GM23338 (cell line): ENCODE measurements at regions not wholly inside any gene's neighbourhood (a gene's known extent, or its start where the extent isn't known, plus 50 kb on each side); places are given as distances from the start of the nearest gene placed in this dataset.

Experiments used
- ATAC-seq: fragments of 200-7000 bp; cut with Tn5 transposase; 3 replicates; pipeline ENCODE4 v1.9.1; 2020
- DNase-seq: peaks from one replicate; pipeline ENCODE4 v3.0.0-alpha.2; 2015; ENCODE audit warnings: low spot score
- H2AFZ ChIP-seq: fragments of 200-600 bp; sonication (generic); 2 replicates; pipeline ENCODE4 v1.8.0; 2016; ENCODE audit warnings: antibody characterized with exemption, mild to moderate bottlenecking, moderate library complexity
- H3F3A ChIP-seq: fragments of 200-600 bp; sonication (generic); replicated peaks from 2 replicates; pipeline ENCODE4 v1.8.0; 2017; ENCODE audit warnings: antibody characterized with exemption, mixed run types, low read depth
- H3K27ac ChIP-seq: fragments of 200-600 bp; sonication (generic); 2 replicates; pipeline ENCODE4 v1.6.1; 2016; ENCODE audit warnings: low read depth
- H3K27me3 ChIP-seq: fragments of 200-600 bp; sonication (generic); 2 replicates; pipeline ENCODE4 v1.8.0; 2016; ENCODE audit warnings: mild to moderate bottlenecking, mixed run types, moderate library complexity; ENCODE audit not compliant: insufficient read depth
- H3K36me3 ChIP-seq: fragments of 200-600 bp; sonication (generic); 2 replicates; pipeline ENCODE4 v1.8.0; 2016; ENCODE audit warnings: mild to moderate bottlenecking; ENCODE audit not compliant: insufficient read depth
- H3K4me1 ChIP-seq: fragments of 200-600 bp; sonication (generic); 2 replicates; pipeline ENCODE4 v1.8.0; 2016; ENCODE audit warnings: mild to moderate bottlenecking, moderate library complexity; ENCODE audit not compliant: insufficient read depth
- H3K4me2 ChIP-seq: fragments of 200-600 bp; sonication (generic); 2 replicates; pipeline ENCODE4 v1.7.1; 2017; ENCODE audit warnings: mixed run types
- H3K4me3 ChIP-seq: fragments of 200-600 bp; sonication (generic); 2 replicates; pipeline ENCODE4 v1.6.1; 2016; ENCODE audit warnings: mixed run types
- H3K79me2 ChIP-seq: fragments of 200-600 bp; sonication (generic); replicated peaks from 2 replicates; pipeline ENCODE4 v1.8.0; 2017; ENCODE audit warnings: mild to moderate bottlenecking; ENCODE audit not compliant: insufficient read depth
- H3K9me2 ChIP-seq: fragments of 200-600 bp; sonication (generic); 2 replicates; pipeline ENCODE4 v1.8.0; 2017; ENCODE audit not compliant: insufficient read depth
- H4K20me1 ChIP-seq: fragments of 200-600 bp; sonication (generic); replicated peaks from 2 replicates; pipeline ENCODE4 v1.8.0; 2017; ENCODE audit warnings: mild to moderate bottlenecking; ENCODE audit not compliant: insufficient read depth
- H3K27ac Mint-ChIP-seq: 2 replicates; pipeline ENCODE4 v1.8.0; 2020; ENCODE audit warnings: inconsistent platforms, mild to moderate bottlenecking, moderate library complexity, mixed read lengths
- H3K27me3 Mint-ChIP-seq: 3 replicates; pipeline ENCODE4 v1.8.0; 2022; ENCODE audit warnings: low read depth, mild to moderate bottlenecking, moderate library complexity, mixed read lengths, inconsistent platforms; ENCODE audit not compliant: insufficient read depth, poor library complexity
- H3K36me3 Mint-ChIP-seq: 3 replicates; pipeline ENCODE4 v1.8.0; 2021; ENCODE audit warnings: low read depth, mild to moderate bottlenecking, inconsistent platforms, moderate library complexity, mixed read lengths
- H3K4me1 Mint-ChIP-seq: 3 replicates; pipeline ENCODE4 v1.8.0; 2020; ENCODE audit warnings: mild to moderate bottlenecking, inconsistent platforms, mixed read lengths
- H3K4me3 Mint-ChIP-seq: 3 replicates; pipeline ENCODE4 v1.8.0; 2021; ENCODE audit warnings: moderate library complexity, mild to moderate bottlenecking, inconsistent platforms, mixed read lengths
- H3K9me3 Mint-ChIP-seq: 3 replicates; pipeline ENCODE4 v1.8.0; 2020; ENCODE audit warnings: moderate library complexity, mild to moderate bottlenecking, inconsistent platforms, mixed read lengths
- CREB1 ChIP-seq: fragments of 250-450 bp; sonication (Bioruptor Pico); IDR thresholded peaks from 2 replicates; pipeline ENCODE4 v1.5.0; 2020; ENCODE audit warnings: low read depth, mild to moderate bottlenecking, moderate library complexity
- CTCF ChIP-seq, 2 experiments: fragments of 200-600 bp in 1 of 2; sonication (generic) in 1 of 2; conservative IDR thresholded peaks; 2 replicates each; pipeline versions ENCODE4 v1.5.1 to v1.6.1; 2016 to 2017; ENCODE audit warnings: antibody characterized with exemption in 2 of 2, low read depth in 2 of 2, mild to moderate bottlenecking in 2 of 2, moderate library complexity in 1 of 2
- ETS1 ChIP-seq: IDR thresholded peaks from 2 replicates; pipeline ENCODE4 v1.6.1; 2016; ENCODE audit warnings: antibody characterized with exemption
- EZH2 ChIP-seq: fragments of 200-600 bp; sonication (generic); IDR thresholded peaks from one replicate; pipeline ENCODE4 v1.8.0; 2017; ENCODE audit warnings: antibody characterized with exemption, mild to moderate bottlenecking, low read depth; ENCODE audit not compliant: unreplicated experiment
- EZH2phosphoT487 ChIP-seq: fragments of 200-600 bp; sonication (generic); IDR thresholded peaks from one replicate; pipeline ENCODE4 v1.8.1; 2018; ENCODE audit warnings: antibody characterized with exemption; ENCODE audit not compliant: unreplicated experiment
- JUNB ChIP-seq: IDR thresholded peaks from one replicate; pipeline ENCODE4 v1.6.1; 2016; ENCODE audit warnings: antibody characterized with exemption; ENCODE audit not compliant: unreplicated experiment
- NANOG ChIP-seq: IDR thresholded peaks from 2 replicates; pipeline ENCODE4 v1.6.1; 2016; ENCODE audit warnings: antibody characterized with exemption, borderline replicate concordance
- POLR2AphosphoS5 ChIP-seq: IDR thresholded peaks from 2 replicates; pipeline ENCODE4 v1.6.1; 2016; ENCODE audit warnings: antibody characterized with exemption, low read depth
- REST ChIP-seq: IDR thresholded peaks from one replicate; pipeline ENCODE4 v1.6.1; 2018; ENCODE audit warnings: antibody characterized with exemption; ENCODE audit not compliant: unreplicated experiment
- STAT1 ChIP-seq: IDR thresholded peaks from one replicate; pipeline ENCODE4 v1.6.1; 2016; ENCODE audit warnings: antibody characterized with exemption; ENCODE audit not compliant: unreplicated experiment
- ZNF114 ChIP-seq: fragments of 250-450 bp; sonication (Bioruptor Pico); IDR thresholded peaks from 2 replicates; pipeline ENCODE4 v1.5.0; 2020; ENCODE audit warnings: mild to moderate bottlenecking, moderate library complexity
- ZNF331 ChIP-seq: fragments of 250-450 bp; sonication (Bioruptor Pico); IDR thresholded peaks from 2 replicates; pipeline ENCODE4 v1.5.0; 2020; ENCODE audit warnings: low read depth, mild to moderate bottlenecking, moderate library complexity
- ZNF462 ChIP-seq: fragments of 250-450 bp; sonication (Bioruptor Pico); IDR thresholded peaks from 2 replicates; pipeline ENCODE4 v1.5.0; 2020; ENCODE audit warnings: mild to moderate bottlenecking, moderate library complexity

GRCh38 chr20:60266177-60266823 lies 308.1 kb downstream of the CDH26 start:
- Mint-ChIP-seq H3K27me3 (peaks cover 1% of the 10 kb centered on the region), H3K27ac (no peak overlapping the region; the same call in 1 of the 2 replicates), H3K9me3 (no peaks in the 10 kb centered on the region), H3K36me3 (no peaks in the 10 kb centered on the region), H3K4me3 (no peak overlapping the region), H3K4me1 (peaks cover 3% of the 10 kb centered on the region; the same call in 2 of the 3 replicates)
- Histone ChIP-seq H3K79me2 (no peaks in the 10 kb centered on the region), H3K4me3 (no peak overlapping the region), H3K4me1 (no peaks in the 10 kb centered on the region), H3K27ac (no peak overlapping the region), H3F3A (no peaks in the 10 kb centered on the region), H4K20me1 (no peaks in the 10 kb centered on the region), H3K36me3 (no peaks in the 10 kb centered on the region), H3K27me3 (no peaks in the 10 kb centered on the region), H3K9me2 (no peaks in the 10 kb centered on the region), H3K4me2 (no peak overlapping the region), H2AFZ (no peak overlapping the region)
- ATAC-seq = no peak
- TF ChIP-seq ZNF114 = no peak
- no peak for TF ChIP-seq EZH2
- no peak for TF ChIP-seq ZNF462 (CRISPR knock-in tag)
- no peak for TF ChIP-seq STAT1
- TF ChIP-seq JUNB = no peak
- no peak for TF ChIP-seq EZH2phosphoT487
- TF ChIP-seq CTCF (conservative IDR thresholded peaks at IDR 0.05; ENCODE audit: low read depth in 2 of 2) = no peak
- TF ChIP-seq CREB1 (CRISPR knock-in tag) = no peak
- TF ChIP-seq ETS1 = no peak
- TF ChIP-seq NANOG = no peak
- TF ChIP-seq ZNF331 (CRISPR knock-in tag) = no peak
- no peak for TF ChIP-seq POLR2AphosphoS5
- no peak for TF ChIP-seq REST
- DNase-seq = no peak
